Activated CD4-positive, alpha-beta T cell treated with anti-CD3 and anti-CD28 coated beads, Interleukin-10, Interleukin-2, amounts not matched to agents 100 ng/mL and 50 ng/mL, durations not matched to agents 16 hours and 8 hours (primary cell): ENCODE measurements at regions not wholly inside any gene's neighbourhood (a gene's known extent, or its start where the extent isn't known, plus 50 kb on each side); places are given as distances from the start of the nearest gene placed in this dataset.

Source experiments
- DNase-seq: peaks from one replicate; pipeline ENCODE4 v3.0.0-alpha.2; 2020

DNA sequence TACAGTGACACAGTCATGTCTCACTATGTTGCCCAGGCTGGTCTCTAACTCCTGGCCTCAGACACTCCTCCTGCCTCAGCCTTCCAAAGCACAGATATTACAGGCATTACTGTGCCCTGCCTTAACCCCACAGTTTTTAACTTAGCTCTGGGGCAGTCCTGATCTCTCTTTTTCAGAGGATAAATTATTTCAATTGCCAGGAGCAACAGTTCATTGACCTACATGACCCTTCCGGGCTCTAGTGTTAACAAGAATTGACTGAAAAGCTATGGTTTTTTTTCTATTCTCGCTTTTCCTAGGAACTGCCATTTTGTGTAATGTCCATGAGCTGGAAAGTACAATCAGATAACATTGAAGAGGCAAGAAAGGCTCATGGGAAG, 92.8 kb downstream of the HNRNPLL start:
- DNase-seq = no peak

DNA sequence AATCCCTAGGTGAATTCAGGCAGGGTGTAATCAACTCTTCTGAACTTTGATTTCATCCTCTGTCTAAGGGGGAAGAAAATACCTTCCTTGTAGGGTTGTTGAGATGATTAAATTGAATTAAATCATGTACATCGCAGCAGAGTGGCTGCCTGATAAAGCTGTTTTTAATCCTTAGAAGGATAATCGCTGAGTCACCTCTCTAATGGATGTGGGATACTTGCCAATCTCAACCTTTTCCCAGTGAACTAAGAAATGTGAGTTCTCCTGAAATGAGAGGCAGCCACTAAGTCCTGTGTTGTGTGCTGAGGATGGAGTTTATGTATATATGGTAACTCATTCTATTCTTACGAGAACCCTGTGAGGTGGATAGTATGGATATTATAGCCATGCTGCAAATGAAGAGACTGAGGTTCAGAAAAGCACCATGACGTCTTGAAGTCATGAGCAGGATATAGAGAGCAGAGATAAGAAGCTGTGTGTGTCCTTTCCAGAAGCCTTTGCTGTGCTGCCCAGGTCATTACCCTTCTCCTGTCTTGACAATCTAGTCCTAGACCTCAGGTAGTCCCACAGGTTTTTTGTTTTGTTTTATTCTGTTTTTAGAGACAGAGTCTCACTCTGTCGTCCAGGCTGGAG, 93.3 kb downstream of the HNRNPLL start:
- DNase-seq = no peak

DNA sequence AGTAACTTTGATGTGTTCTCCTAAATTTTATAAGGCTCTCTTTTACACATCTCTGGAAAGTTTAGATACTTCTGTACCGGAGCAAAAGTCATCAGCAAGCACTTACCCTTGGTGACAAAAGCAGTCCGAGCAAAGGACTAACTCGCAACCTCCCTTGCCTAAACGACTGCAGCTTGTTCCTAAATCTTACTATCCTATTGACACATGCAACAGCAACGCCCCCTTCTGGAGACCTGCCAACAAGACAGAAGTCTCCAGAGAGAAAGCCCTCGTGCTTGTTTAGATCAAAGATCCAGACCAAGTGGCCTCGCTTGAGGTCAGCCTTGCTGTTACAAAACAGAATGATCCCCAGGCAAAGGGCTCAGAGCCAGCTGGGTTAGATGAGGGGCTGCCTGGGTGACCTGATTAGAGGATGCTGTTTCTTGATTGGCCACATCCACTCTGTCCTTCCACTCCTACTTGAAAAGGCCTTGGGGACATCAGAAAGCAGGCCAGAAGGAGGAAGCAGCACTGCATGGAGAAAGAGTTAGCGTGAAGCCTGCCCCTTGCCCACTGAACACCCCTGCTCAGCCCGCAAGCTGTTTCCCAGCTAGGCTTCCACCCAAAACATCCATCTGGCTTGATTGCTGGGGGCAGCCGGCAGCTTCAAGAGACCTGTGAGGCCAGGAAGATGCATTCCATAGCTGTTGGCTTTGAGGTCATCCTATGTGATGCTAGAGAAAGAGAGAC, 94.3 kb downstream of the HNRNPLL start:
- DNase-seq = peak; percentile 87

DNA sequence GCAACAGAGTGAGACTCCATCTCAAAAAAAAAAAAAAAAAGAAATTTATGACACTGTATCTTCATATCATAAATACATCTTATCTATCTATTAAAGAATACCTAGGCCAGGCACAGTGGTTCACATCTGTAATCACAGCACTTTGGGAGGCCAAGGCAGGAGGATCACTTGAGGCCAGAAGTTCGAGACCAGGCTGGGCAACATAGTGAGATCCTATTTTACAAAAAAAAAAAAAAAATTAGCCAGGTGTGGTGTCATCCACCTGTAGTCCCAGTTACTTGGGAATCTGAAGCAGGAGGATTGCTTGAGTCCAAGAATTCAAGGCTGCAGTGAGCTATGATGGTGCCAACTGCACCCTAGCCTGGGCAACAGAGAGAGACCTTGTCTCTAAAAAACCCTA, 95.0 kb downstream of the HNRNPLL start:
- DNase-seq = no peak

DNA sequence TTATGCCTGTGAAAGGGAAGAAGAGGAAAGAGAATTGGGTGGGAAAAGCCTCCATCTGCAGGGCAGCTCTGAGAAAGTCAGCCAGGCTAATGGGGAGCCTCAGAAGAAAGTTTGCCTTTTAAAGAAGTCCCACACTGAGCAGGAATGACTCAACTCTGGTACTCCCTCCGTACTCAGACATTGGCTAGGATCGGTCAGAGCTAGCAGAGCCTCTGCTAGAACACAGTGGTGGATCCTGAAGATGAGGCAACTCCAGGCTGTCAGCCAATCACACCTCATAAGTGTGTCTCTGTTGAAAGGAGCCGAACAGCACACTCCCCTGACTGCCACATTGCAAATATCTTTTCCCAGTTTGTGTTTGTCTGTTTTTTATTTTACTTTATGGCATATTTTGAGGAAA, 96.9 kb downstream of the HNRNPLL start:
- peak; percentile 8 for DNase-seq

DNA sequence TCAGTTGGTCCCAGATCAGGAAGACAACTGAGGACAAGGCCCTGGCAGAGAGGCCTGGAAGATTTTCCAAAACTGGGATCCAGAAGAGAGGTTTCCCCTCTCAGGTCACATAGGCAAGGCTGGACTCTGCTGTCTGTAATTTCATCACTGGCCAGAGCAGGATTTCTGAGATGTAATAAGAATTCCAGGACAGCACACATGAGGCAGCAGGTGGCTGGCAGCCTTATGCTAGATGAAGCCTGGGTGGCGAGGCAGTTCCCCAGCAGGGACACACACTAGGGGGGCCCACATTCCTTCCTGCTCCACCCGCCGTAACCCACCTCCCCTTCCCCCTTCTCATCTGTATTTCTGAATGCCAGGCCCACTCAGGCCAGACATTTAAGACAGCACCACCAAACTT, 98.6 kb downstream of the HNRNPLL start:
- no peak for DNase-seq

DNA sequence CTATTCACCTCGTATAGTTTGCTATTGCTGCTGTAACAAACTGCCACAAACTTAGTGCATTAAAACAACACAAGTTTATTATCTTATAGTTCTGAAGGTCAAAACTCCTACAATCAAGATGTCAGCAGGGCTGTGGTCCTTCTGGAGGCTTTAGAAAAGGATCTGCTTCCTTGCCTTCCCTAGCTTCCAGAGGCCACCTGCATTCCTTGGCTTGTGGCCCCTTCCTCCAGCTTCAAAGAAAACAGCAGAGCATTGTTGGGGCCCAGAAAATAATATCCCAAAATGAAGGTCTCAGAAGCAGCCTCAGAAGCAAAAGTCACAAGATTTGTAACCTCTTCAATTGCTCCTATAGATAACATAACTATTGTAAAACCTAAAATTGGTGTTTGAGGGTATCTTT, 100.6 kb downstream of the HNRNPLL start:
- DNase-seq = no peak

DNA sequence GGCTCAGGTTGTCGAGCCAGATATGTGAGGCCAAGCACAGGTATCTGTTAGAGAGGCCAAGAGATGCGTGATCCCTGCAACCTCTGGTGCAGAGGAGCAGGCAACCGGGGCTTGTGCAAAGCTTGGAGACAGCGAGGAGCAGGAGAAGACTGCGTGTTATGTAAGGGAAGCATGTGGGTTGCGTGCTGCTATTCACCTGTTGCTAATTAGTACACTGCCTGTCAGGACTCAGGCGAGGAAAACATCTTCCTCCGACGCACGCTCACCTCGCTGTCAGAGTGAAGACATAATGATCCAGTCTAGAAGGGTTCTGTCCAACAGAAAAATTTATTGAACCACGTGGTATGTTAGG, 102.5 kb downstream of the HNRNPLL start:
- no peak for DNase-seq

DNA sequence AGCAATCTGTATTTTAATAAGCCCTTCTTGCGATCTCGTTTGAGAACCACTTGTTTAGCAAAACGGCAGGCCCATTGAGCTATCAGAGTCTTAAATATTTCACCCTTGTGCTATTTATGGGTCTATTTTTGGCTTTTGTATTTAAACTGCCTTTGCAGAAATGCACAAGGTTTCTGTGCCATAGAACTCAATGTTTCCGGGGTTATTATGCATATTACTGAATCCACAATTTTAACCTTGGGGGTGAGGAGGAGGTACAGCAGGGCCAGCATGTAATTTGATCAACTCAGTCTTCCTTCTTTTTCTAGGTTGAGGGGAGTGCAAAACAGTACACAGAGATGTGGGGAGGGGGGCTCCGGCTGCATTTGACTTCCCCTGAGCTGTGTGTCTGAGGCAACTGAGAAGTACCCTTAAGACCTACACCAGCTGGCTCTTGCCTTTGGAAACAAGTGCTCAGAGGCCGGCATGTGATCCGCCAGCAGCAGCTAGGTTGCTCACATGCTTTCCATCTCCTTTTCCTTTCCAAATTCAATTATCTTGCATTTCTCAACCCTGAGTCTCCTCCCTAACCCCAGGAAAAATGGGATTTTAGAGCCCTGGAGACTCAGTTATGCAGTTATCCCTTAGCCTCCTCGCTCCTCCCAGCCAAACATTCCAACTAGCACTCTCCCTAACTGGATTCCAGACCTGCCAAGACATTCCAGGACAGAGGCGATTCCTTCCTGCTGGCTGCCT, 103.0 kb downstream of the HNRNPLL start:
- DNase-seq = no peak

DNA sequence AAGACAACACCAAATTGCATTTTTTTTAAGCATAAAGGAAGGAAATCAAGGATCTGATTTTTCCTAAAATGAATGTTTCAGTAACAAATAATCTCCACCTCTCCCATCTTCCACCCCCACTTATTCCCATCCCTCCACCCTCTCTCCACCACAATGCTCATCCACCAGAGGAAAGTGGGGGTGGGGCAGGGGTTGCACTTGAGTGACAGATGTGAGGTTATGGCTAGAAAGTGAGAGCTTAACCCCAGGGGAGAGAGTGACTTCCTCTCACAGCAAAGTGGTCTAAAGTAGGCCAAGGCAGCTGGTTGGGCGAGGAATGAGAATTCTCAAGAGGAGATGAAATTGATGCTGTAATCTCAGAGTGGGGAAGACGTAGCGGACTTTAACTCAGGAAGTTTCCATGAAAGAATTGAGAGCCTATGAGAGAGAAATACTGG, 104.7 kb downstream of the HNRNPLL start:
- no peak for DNase-seq

DNA sequence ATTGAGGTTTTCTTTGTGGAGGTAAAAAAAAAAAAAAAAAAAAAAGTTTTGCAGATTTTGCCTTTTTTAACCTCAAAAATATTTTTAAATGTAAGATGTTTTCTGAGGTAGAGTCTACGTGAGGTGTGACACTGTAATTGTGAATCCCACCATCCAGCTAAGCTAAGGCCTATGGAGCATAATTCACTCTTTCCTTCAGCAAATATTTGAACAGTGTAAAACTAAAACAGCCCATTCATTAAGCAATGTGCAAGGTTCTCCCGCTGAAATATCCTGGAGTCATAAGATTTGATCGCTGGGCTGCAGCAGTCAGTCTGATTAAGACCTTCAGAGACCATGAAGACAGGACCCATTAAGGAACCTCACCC, 105.1 kb downstream of the HNRNPLL start:
- DNase-seq = no peak

DNA sequence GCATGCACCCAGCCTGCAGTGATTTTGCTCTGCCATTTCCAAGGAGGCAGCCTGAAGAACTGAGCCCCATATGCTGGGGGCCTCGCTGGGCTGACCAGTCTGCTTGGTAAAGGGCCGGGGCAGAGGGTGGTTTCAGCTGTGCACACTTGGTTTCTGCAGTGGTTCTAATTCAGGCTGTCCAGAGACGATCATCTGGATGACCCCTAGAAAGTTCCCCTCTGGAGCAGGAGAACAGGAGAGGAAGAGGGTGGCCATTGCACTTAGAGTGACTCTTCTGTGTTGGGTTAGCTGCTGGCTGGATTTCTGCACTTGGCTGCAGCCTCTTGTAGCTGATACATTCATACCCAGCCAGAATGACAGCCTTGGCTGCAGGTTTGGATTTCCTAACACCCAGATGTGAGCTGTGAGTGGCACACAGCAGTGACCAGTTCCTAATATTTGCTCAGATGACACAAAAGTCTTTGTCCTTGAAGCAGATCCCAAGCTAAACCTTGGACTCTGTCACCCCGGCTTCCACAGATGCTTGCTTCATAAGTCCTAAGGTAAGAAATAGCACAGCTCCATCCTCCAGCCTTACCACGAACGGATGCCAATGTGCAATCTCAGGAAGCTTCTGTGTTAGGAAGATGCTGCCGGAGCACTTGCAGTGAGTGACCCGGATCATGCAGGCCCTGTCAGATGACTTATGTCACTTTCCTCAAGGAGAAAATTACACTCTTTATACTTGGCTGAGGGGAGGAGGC, 105.6 kb downstream of the HNRNPLL start:
- DNase-seq = no peak

DNA sequence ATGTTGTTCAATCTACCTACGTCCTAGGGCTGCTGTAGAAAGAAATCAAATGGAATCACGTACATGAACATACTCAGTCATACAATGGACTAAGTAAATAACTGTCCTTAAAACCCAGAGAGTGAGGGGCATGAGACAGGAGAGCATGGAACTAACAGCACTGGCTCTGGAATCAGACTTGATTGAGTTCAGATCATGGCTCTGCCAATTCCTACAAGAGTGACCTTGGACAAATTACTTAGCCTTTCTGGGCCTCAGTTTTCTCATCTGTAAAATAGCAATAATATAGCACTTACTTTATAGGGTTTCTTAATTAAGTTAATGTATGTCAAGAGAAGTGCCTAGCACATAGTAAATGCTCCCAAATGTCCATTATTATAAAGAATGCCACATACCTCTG, 106.8 kb downstream of the HNRNPLL start:
- no peak for DNase-seq

DNA sequence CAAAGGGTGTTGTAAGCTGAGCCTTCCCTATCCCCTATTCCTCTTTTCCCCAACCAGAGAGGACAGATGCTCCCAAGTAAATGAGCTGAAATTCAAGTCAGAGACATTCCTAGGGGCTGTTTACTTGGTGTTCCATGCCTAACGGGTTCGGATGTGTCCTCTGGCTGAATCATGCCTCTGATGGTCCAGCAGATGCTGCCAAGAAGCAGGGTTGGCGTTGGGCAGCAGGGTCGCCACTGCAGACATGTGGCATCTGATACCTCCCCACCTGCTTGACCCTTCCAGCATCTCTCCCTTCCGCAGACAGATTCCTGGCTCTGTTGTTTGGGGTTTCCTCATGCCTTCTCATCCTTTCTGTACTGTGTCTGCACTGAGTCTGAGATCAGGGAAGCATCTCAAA, 108.3 kb downstream of the HNRNPLL start:
- no peak for DNase-seq

DNA sequence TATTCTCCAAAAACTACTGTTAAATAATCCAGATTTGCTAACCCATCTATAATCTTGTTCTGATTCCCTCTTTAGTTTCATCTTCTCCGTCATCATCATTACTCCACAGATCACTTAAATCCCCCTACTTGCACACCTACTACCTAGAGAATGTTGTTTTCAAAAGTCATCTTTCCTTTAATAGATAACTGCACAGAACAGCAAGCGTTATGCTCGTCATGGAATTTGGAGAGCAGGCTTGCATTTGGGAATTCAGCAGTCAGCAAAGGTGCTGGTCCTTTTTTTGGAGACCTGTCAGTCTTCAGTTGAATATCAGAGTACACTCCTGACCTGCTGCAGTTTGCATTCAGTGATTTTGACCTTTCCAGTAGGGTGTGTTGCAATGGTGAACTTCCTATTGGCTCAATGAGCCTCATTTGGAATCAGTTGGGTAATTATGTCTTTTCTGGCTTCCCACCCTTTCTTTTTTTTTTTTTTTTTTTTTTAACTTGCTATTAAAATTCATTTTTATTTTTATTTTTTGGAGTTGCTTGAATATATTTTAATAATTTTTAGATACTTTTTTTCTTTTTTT, 110.6 kb downstream of the HNRNPLL start:
- DNase-seq = no peak

DNA sequence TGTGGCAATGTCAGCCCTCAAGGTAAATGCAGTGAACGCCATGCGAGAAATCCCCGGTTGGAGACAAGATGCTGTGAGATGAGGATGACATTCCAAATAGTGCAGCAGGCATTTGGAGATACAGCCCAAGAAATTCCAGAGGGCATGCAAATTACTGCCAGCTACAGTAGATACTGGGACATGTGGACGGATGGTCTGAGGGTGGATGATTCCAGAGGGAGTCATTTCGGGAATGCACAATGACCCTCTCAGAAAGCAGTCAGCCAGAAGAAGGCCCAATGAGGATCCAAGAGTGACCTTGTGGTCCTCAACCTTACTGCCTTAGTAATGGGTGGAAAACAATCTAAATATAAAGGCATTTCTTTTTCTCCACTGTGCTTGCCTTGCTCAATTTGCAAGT, 111.3 kb downstream of the HNRNPLL start:
- no peak for DNase-seq

DNA sequence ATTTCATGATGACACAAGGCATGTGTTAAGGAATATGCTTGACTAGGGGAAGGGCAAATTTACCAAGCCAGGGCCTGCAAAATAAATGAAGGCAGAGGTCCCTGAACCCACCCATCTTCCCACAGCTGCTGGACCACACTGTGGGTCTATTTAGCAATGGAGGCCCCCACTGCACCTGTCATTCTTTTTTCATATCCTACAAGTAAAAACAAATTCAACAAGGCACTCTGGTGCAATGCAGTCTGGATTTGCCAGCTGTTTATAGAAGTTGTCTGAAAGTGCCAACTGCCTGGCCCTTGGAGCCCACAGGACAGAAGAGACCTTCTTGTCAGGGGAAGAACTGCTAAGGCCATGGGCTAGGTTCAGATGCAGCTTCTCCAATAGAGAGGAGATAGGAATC, 112.8 kb upstream of the ATL2 start:
- DNase-seq = no peak

DNA sequence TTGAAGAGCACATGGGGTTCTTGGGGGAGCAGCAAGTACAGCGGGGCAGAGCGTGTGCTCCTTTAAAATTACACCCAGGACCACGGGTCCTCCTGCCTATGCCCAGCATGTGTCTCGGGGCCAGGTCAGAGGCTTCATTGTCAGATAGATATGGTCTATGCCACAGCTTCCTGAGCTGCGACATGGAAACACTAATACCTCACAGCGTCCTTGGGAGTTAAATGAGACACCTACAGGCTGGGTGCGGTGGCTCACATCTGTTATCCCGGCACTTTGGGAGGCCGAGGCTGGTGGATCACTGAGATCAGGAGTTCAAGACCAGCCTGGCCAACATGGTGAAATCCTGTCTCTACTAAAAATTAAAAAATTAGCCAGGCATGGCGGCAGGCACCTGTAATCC, 110.8 kb upstream of the ATL2 start:
- no peak for DNase-seq

DNA sequence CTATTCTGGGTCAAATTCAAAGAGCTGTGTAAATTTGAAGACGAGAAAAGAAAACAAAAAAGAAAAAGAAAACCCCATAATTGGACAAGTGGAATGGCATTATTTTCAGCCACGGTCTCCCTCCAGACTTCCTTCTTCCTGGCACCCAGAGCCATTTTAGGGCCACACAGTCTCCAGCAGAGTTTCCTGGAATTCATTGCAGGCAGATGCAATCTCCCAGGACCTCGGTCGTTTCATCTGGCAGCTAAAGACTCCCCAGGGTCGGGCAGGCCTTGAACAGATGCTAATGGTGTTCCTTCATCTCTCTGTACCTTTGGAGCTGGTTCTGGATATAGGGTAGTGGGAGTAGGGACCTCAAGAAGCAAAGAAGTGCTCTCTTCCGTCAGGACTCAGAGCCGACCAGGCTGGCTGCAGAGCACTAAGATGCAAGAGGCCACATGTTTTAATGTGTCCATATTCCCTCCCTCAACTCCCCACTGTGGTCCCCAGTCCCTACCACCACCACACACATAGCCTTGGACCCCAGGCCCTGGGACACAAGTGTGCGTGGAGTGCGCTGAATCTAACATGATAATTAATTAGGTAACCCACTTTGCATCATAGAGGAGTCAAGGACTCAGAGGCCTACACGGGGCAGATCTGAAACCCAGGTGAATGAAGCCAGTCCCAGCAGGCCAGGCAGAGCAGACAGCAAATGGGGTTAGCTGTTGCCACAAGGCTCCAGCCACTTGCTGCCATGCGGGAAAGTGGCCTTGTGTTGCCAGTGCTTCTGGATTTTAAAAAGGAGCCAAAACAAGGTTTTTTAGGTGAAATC, 109.3 kb upstream of the ATL2 start:
- no peak for DNase-seq

DNA sequence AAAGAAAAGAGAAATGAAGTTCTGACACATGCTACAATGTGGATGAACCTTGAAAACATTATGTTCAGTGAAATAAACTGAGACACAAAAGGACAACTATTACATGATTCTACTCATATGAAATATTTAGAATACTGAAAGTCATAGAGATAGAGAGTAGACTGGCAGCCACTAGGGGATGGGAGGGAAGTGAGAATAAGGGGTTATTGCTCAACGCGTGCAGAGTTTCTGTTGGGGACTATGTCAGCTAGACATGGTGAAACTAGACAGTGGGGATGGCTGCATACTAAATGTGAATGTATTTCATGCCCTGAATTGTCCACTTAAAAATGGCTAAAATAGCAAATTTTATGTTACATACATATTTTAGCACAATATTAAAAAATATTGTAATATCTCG, 108.7 kb upstream of the ATL2 start:
- no peak for DNase-seq

DNA sequence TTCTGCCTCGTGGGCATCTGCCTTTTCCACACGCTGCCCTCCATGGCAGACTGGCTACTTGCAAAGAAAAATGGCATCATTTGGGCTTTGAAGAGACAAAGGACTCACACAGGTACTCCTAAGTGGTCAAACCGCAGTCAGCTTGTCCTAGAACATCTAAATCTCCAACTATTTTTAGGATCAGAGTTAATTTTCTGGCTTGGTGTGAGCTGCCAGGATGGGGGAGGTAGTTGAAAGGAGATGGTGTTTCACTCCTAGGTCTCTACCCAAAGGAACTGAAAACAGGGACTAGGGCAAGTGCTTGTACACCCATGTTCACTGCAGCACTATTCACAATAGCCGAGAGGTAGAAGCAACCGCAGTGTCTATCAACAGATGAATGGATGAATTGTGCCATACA, 107.9 kb upstream of the ATL2 start:
- no peak for DNase-seq

DNA sequence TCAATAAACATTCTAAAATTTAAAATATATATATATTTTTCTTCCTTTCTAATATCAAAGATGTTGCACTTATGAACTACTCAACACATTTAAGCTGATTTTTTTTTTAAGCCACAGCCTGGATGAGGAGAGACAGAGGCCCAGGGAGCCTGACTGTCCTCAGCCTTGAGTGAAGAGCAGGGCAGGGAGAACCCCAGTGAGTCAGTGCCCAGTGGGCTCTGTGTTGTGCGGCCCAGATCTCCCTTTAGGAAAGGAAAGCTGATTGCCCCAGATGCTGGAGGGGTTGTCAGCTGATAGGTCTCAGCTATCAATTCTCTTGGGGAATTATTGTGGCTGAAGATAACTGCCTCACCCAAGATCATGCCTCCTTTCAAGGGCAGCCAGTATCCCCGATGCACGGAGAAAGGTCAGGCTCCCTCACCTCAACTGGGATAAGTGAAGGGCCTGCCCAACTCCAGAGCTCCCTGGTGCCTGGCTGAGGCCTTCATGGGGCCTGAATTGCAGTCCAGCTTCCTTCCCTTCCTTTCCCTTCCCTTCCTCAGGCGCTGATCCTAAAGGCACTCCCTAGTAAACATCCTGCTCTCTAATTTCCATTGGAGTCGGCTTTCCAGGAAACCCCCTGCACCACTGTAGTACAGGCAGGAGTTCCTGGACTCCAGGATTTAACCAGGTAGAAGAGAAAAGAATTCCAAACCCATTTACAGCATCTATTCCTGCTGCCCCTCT, 106.9 kb upstream of the ATL2 start:
- DNase-seq = no peak
